ENCODE measurements at regions not wholly inside any gene's neighbourhood (a gene's known extent, or its start where the extent isn't known, plus 50 kb on each side); places are given as distances from the start of the nearest gene placed in this dataset.

GRCh38 chr5:173557123-173557903 is 59.1 kb downstream of the BOD1 start:
- WGBS, result 81% methylated on average over 12 of the region's 12 CpGs
- DNase-seq (ENCODE audit: low read depth in 6 of 9, low spot score in 9 of 9), result no peak
- no peak overlapping the region for H3K4me3 ChIP-seq (ENCODE audit: low read length in 2 of 2)
- no peaks in the 10 kb centered on the region for H3K4me1 ChIP-seq (ENCODE audit: control insufficient read depth in 2 of 2, insufficient read depth in 2 of 2, low read length in 2 of 2)
- H3K36me3 ChIP-seq (ENCODE audit: control insufficient read depth in 2 of 2, insufficient read depth in 2 of 2, low read length in 1 of 2), result no peaks in the 10 kb centered on the region
- peaks cover 0 to 1% of the 10 kb centered on the region in 2 donors for H3K9me3 ChIP-seq (ENCODE audit: control insufficient read depth in 2 of 2, insufficient read depth in 1 of 2, low read length in 1 of 2)
- H3K27ac ChIP-seq (ENCODE audit: low read depth in 1 of 2, low read length in 1 of 2), result no peak overlapping the region
- H3K27me3 ChIP-seq (ENCODE audit: control insufficient read depth in 2 of 2, insufficient read depth in 1 of 2, low read length in 1 of 2), result no peaks in the 10 kb centered on the region

- 78% methylated on average over 8 of the region's 8 CpGs for WGBS
- Histone ChIP-seq H3K36me3 (ENCODE audit: control insufficient read depth in 2 of 2, insufficient read depth in 2 of 2, low read length in 1 of 2) (no peaks in the 10 kb centered on the region), H3K27ac (ENCODE audit: low read depth in 1 of 2, low read length in 1 of 2) (no peak overlapping the region), H3K4me1 (ENCODE audit: control insufficient read depth in 2 of 2, insufficient read depth in 2 of 2, low read length in 2 of 2) (no peaks in the 10 kb centered on the region), H3K9me3 (ENCODE audit: control insufficient read depth in 2 of 2, insufficient read depth in 1 of 2, low read length in 1 of 2) (peaks cover 0 to 1% of the 10 kb centered on the region in 2 donors), H3K27me3 (ENCODE audit: control insufficient read depth in 2 of 2, insufficient read depth in 1 of 2, low read length in 1 of 2) (no peaks in the 10 kb centered on the region), H3K4me3 (ENCODE audit: low read length in 2 of 2) (no peak overlapping the region)
- no peak for DNase-seq (ENCODE audit: low read depth in 6 of 9, low spot score in 9 of 9)
Measured at GRCh38 chr5:173556142-173557028, 60.1 kb downstream of the BOD1 start.

- no peak overlapping the region for H3K27ac ChIP-seq (ENCODE audit: low read depth in 1 of 2, low read length in 1 of 2)
- H3K4me1 ChIP-seq (ENCODE audit: control insufficient read depth in 2 of 2, insufficient read depth in 2 of 2, low read length in 2 of 2), result no peaks in the 10 kb centered on the region
- DNase-seq (ENCODE audit: low read depth in 6 of 9, low spot score in 9 of 9), result no peak
- peaks cover 0 to 1% of the 10 kb centered on the region in 2 donors for H3K9me3 ChIP-seq (ENCODE audit: control insufficient read depth in 2 of 2, insufficient read depth in 1 of 2, low read length in 1 of 2)
- no peaks in the 10 kb centered on the region for H3K36me3 ChIP-seq (ENCODE audit: control insufficient read depth in 2 of 2, insufficient read depth in 2 of 2, low read length in 1 of 2)
- 91% methylated on average over 30 of the region's 30 CpGs for WGBS
- no peak overlapping the region for H3K4me3 ChIP-seq (ENCODE audit: low read length in 2 of 2)
- H3K27me3 ChIP-seq (ENCODE audit: control insufficient read depth in 2 of 2, insufficient read depth in 1 of 2, low read length in 1 of 2), result no peaks in the 10 kb centered on the region
Measured at GRCh38 chr5:173554989-173555705, 61.3 kb downstream of the BOD1 start.

- no peak overlapping the region for H3K27ac ChIP-seq (ENCODE audit: low read depth in 1 of 2, low read length in 1 of 2)
- H3K4me1 ChIP-seq (ENCODE audit: control insufficient read depth in 2 of 2, insufficient read depth in 2 of 2, low read length in 2 of 2), result no peaks in the 10 kb centered on the region
- no peaks in the 10 kb centered on the region for H3K36me3 ChIP-seq (ENCODE audit: control insufficient read depth in 2 of 2, insufficient read depth in 2 of 2, low read length in 1 of 2)
- no peak overlapping the region for H3K4me3 ChIP-seq (ENCODE audit: low read length in 2 of 2)
- no peaks in the 10 kb centered on the region for H3K9me3 ChIP-seq (ENCODE audit: control insufficient read depth in 2 of 2, insufficient read depth in 1 of 2, low read length in 1 of 2)
- no peak for DNase-seq (ENCODE audit: low read depth in 6 of 9, low spot score in 9 of 9)
- H3K27me3 ChIP-seq (ENCODE audit: control insufficient read depth in 2 of 2, insufficient read depth in 1 of 2, low read length in 1 of 2), result no peaks in the 10 kb centered on the region
- WGBS, result 85% methylated on average over 12 of the region's 12 CpGs
Measured at GRCh38 chr5:173554038-173554955, 62.2 kb downstream of the BOD1 start.

GRCh38 chr5:173550641-173551040 is 65.8 kb downstream of the BOD1 start:
- Histone ChIP-seq H3K27me3 (ENCODE audit: control insufficient read depth in 2 of 2, insufficient read depth in 1 of 2, low read length in 1 of 2) (no peaks in the 10 kb centered on the region), H3K27ac (ENCODE audit: low read depth in 1 of 2, low read length in 1 of 2) (no peak overlapping the region), H3K4me1 (ENCODE audit: control insufficient read depth in 2 of 2, insufficient read depth in 2 of 2, low read length in 2 of 2) (no peaks in the 10 kb centered on the region), H3K9me3 (ENCODE audit: control insufficient read depth in 2 of 2, insufficient read depth in 1 of 2, low read length in 1 of 2) (no peaks in the 10 kb centered on the region), H3K36me3 (ENCODE audit: control insufficient read depth in 2 of 2, insufficient read depth in 2 of 2, low read length in 1 of 2) (no peaks in the 10 kb centered on the region), H3K4me3 (ENCODE audit: low read length in 2 of 2) (no peak overlapping the region)
- WGBS, result 83% methylated on average over 6 of the region's 6 CpGs
- no peak for DNase-seq (ENCODE audit: low read depth in 6 of 9, low spot score in 9 of 9)

- 95% methylated on average over 3 of the region's 3 CpGs for WGBS
- no peaks in the 10 kb centered on the region for H3K27me3 ChIP-seq (ENCODE audit: control insufficient read depth in 2 of 2, insufficient read depth in 1 of 2, low read length in 1 of 2)
- DNase-seq (ENCODE audit: low read depth in 6 of 9, low spot score in 9 of 9), result no peak
- no peaks in the 10 kb centered on the region for H3K9me3 ChIP-seq (ENCODE audit: control insufficient read depth in 2 of 2, insufficient read depth in 1 of 2, low read length in 1 of 2)
- no peaks in the 10 kb centered on the region for H3K36me3 ChIP-seq (ENCODE audit: control insufficient read depth in 2 of 2, insufficient read depth in 2 of 2, low read length in 1 of 2)
- no peak overlapping the region for H3K27ac ChIP-seq (ENCODE audit: low read depth in 1 of 2, low read length in 1 of 2)
- no peaks in the 10 kb centered on the region for H3K4me1 ChIP-seq (ENCODE audit: control insufficient read depth in 2 of 2, insufficient read depth in 2 of 2, low read length in 2 of 2)
- no peak overlapping the region for H3K4me3 ChIP-seq (ENCODE audit: low read length in 2 of 2)
Measured at GRCh38 chr5:173549644-173550043, 66.8 kb downstream of the BOD1 start.

GRCh38 chr5:173547579-173547978 is 68.9 kb downstream of the BOD1 start:
- Histone ChIP-seq H3K4me3 (ENCODE audit: low read length in 2 of 2) (no peak overlapping the region), H3K36me3 (ENCODE audit: control insufficient read depth in 2 of 2, insufficient read depth in 2 of 2, low read length in 1 of 2) (no peaks in the 10 kb centered on the region), H3K9me3 (ENCODE audit: control insufficient read depth in 2 of 2, insufficient read depth in 1 of 2, low read length in 1 of 2) (no peaks in the 10 kb centered on the region), H3K27ac (ENCODE audit: low read depth in 1 of 2, low read length in 1 of 2) (no peak overlapping the region), H3K27me3 (ENCODE audit: control insufficient read depth in 2 of 2, insufficient read depth in 1 of 2, low read length in 1 of 2) (no peaks in the 10 kb centered on the region), H3K4me1 (ENCODE audit: control insufficient read depth in 2 of 2, insufficient read depth in 2 of 2, low read length in 2 of 2) (no peaks in the 10 kb centered on the region)
- no peak for DNase-seq (ENCODE audit: low read depth in 6 of 9, low spot score in 9 of 9)
- WGBS, result 96% methylated on average over 3 of the region's 3 CpGs

GRCh38 chr5:173542964-173543363 is 73.5 kb downstream of the BOD1 start:
- no peaks in the 10 kb centered on the region for H3K36me3 ChIP-seq (ENCODE audit: control insufficient read depth in 2 of 2, insufficient read depth in 2 of 2, low read length in 1 of 2)
- H3K27me3 ChIP-seq (ENCODE audit: control insufficient read depth in 2 of 2, insufficient read depth in 1 of 2, low read length in 1 of 2), result no peaks in the 10 kb centered on the region
- no peak overlapping the region for H3K27ac ChIP-seq (ENCODE audit: low read depth in 1 of 2, low read length in 1 of 2)
- no peak overlapping the region for H3K4me3 ChIP-seq (ENCODE audit: low read length in 2 of 2)
- H3K9me3 ChIP-seq (ENCODE audit: control insufficient read depth in 2 of 2, insufficient read depth in 1 of 2, low read length in 1 of 2), result no peaks in the 10 kb centered on the region
- no peak for DNase-seq (ENCODE audit: low read depth in 6 of 9, low spot score in 9 of 9)
- 96% methylated on average over 9 of the region's 9 CpGs for WGBS
- no peaks in the 10 kb centered on the region for H3K4me1 ChIP-seq (ENCODE audit: control insufficient read depth in 2 of 2, insufficient read depth in 2 of 2, low read length in 2 of 2)

Measured in thymus (tissue), 11 donors.